C4-2B (cell line): ENCODE measurements at regions not wholly inside any gene's neighbourhood (a gene's known extent, or its start where the extent isn't known, plus 50 kb on each side); places are given as distances from the start of the nearest gene placed in this dataset.
"Not testable (repeated sequence)": the region's sequence is repeated elsewhere in the genome, so short reads cannot be mapped to it uniquely, and the experiment has no call there.

Source experiments
- CTCF ChIP-seq: fragments of 450-650 bp; conservative IDR thresholded peaks from 2 replicates; pipeline ENCODE4 v1.5.1; 2017; ENCODE audit warnings: mild to moderate bottlenecking
- ZFX ChIP-seq: fragments of 450-650 bp; IDR thresholded peaks from 2 replicates; pipeline ENCODE4 v1.6.1; 2017

- not testable (repeated sequence) for TF ChIP-seq CTCF, ZFX
These were observed 132.9 kb downstream of the FAM72B start for GRCh38 chr1:121051161-121051790.
